Natural killer cell (primary cell): ENCODE measurements at regions not wholly inside any gene's neighbourhood (a gene's known extent, or its start where the extent isn't known, plus 50 kb on each side); places are given as distances from the start of the nearest gene placed in this dataset.

Experiments used
- ATAC-seq, 3 donors: fragments of 150-1000 bp in 2 of 3; fragments of 200-7000 bp in 1 of 3; cut with Tn5 transposase; 1 replicate in 1 of 3; 2 replicates in 2 of 3; pipeline ENCODE4 v1.10.0; 2021; ENCODE audit warnings: mild to moderate bottlenecking in 2 of 3, moderate library complexity in 2 of 3
- DNase-seq, 2 donors: peaks; one replicate each; pipeline versions ENCODE4 v3.0.0 to v3.0.0-alpha.2; 2013 to 2021; ENCODE audit warnings: mixed read lengths in 1 of 2
- H3K27ac ChIP-seq: one replicate; pipeline ENCODE4 v1.5.1; 2013; ENCODE audit warnings: mild to moderate bottlenecking, low read length
- H3K27me3 ChIP-seq: one replicate; pipeline ENCODE4 v1.6.1; 2013; ENCODE audit warnings: low read length; ENCODE audit not compliant: control insufficient read depth, insufficient read depth
- H3K36me3 ChIP-seq: one replicate; pipeline ENCODE4 v1.6.1; 2013; ENCODE audit warnings: low read length; ENCODE audit not compliant: control insufficient read depth, insufficient read depth
- H3K4me1 ChIP-seq: one replicate; pipeline ENCODE4 v1.6.1; 2013; ENCODE audit warnings: low read length; ENCODE audit not compliant: control insufficient read depth, insufficient read depth
- H3K4me3 ChIP-seq: one replicate; pipeline ENCODE4 v1.5.1; 2013; ENCODE audit warnings: low read length
- H3K9me3 ChIP-seq: one replicate; pipeline ENCODE4 v1.6.1; 2013; ENCODE audit warnings: low read length; ENCODE audit not compliant: control insufficient read depth, insufficient read depth
- H3K27ac Mint-ChIP-seq, 2 donors: one replicate each; pipeline ENCODE4 v1.8.0; 2022; ENCODE audit warnings: mild to moderate bottlenecking in 2 of 2, mixed read lengths in 2 of 2, moderate library complexity in 1 of 2
- H3K27me3 Mint-ChIP-seq, 2 donors: one replicate each; pipeline ENCODE4 v1.8.0; 2022; ENCODE audit warnings: low read depth in 2 of 2, mixed read lengths in 2 of 2
- H3K36me3 Mint-ChIP-seq: one replicate; pipeline ENCODE4 v1.8.0; 2022; ENCODE audit warnings: mixed read lengths
- H3K4me1 Mint-ChIP-seq, 2 donors: one replicate each; pipeline ENCODE4 v1.8.0; 2022; ENCODE audit warnings: mixed read lengths in 2 of 2
- H3K4me3 Mint-ChIP-seq: one replicate; pipeline ENCODE4 v1.8.0; 2022; ENCODE audit warnings: mild to moderate bottlenecking, moderate library complexity, mixed read lengths
- H3K9me3 Mint-ChIP-seq, 2 donors: one replicate each; pipeline ENCODE4 v1.8.0; 2022; ENCODE audit warnings: mixed read lengths in 2 of 2
- WGBS: methylation state at CpG from one replicate; pipeline ENCODE4 v1.1.7; 2013; ENCODE audit warnings: missing lambda C conversion rate; ENCODE audit not compliant: insufficient coverage; 5-methylcytosine and 5-hydroxymethylcytosine counted together
- intact Hi-C: fragments of 100-400 bp; cut with micrococcal nuclease; formaldehyde crosslinking; loops from one replicate; pipeline ENCODE4 v1.14.2; 2022
- TF ChIP-seq, protein P1 (sequence below): fragments of 200-600 bp; IDR thresholded peaks from one replicate; pipeline ENCODE4 v1.8.0; 2022; ENCODE audit warnings: antibody characterized with exemption

DNA sequence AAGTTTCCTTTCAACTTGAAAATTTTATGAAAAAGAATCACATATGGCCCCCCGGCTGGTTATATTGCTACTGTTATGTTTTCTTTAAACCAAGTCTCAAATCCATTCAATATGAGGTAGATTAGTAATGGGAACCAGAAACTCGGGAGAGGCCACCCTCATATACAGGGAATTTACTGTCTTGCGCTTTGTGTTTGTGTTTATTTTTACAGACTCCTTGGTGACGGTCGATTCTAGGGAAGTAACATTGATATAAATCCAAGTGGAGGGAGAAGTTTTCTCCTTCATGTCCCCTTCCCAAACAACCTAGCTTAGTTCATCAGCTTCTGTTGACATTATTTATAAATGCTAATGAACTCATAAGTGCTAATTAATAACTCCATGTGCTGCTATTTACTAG, 163.5 kb upstream of the LMO4 start:
- H3K9me3 ChIP-seq = no peaks in the 10 kb centered on the region
- TF ChIP-seq, protein P1, sequence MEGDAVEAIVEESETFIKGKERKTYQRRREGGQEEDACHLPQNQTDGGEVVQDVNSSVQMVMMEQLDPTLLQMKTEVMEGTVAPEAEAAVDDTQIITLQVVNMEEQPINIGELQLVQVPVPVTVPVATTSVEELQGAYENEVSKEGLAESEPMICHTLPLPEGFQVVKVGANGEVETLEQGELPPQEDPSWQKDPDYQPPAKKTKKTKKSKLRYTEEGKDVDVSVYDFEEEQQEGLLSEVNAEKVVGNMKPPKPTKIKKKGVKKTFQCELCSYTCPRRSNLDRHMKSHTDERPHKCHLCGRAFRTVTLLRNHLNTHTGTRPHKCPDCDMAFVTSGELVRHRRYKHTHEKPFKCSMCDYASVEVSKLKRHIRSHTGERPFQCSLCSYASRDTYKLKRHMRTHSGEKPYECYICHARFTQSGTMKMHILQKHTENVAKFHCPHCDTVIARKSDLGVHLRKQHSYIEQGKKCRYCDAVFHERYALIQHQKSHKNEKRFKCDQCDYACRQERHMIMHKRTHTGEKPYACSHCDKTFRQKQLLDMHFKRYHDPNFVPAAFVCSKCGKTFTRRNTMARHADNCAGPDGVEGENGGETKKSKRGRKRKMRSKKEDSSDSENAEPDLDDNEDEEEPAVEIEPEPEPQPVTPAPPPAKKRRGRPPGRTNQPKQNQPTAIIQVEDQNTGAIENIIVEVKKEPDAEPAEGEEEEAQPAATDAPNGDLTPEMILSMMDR = no peak
- intact Hi-C loops = no loop called here
- H3K36me3 Mint-ChIP-seq = no peaks in the 10 kb centered on the region
- H3K4me3 Mint-ChIP-seq = no peak overlapping the region
- no peaks in the 10 kb centered on the region for H3K4me1 Mint-ChIP-seq
- no peak for DNase-seq
- H3K9me3 Mint-ChIP-seq = no peaks in the 10 kb centered on the region
- no peaks in the 10 kb centered on the region for H3K27me3 ChIP-seq
- H3K36me3 ChIP-seq = no peaks in the 10 kb centered on the region
- ATAC-seq = no peak
- H3K4me1 ChIP-seq = no peaks in the 10 kb centered on the region
- no peak overlapping the region for H3K27ac Mint-ChIP-seq
- WGBS = no CpG with 5 or more reads among the region's 5 CpGs
- no peak overlapping the region for H3K4me3 ChIP-seq
- H3K27me3 Mint-ChIP-seq = peaks cover 0 to 2% of the 10 kb centered on the region in 2 donors
- H3K27ac ChIP-seq = no peak overlapping the region

DNA sequence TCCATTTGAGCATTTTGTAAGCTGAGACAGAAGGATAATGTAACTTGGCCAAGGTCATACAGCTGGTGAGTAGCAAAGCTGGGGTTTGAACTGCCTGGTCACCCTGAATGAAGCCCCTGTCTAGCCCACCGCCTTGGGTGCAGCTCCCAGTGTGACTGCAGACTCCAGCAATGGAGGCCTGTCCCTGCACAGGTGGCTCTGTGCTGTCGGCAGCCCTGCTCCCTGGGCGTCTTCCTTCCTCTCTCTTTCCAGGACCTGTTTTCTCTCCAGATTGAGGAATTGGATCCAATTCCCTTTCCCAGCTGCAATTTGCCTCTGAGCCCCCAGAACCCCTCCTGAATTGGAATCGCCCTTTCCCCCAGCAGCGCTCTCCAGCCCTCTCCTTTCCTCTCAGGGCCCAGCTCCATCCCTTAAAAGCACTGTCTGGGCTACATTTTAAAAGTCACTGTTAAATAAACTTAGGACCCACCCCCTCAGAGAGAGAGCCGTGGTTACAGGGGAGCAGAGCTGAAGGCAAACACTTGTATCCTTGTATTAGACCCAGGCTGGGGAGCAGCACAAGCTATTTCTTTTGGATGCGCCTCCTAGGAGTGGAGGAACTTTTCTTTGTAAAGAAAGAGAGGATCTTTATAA, 161.4 kb upstream of the LMO4 start:
- H3K36me3 Mint-ChIP-seq = no peaks in the 10 kb centered on the region
- intact Hi-C loops = no loop called here
- H3K27ac Mint-ChIP-seq = no peak overlapping the region
- DNase-seq = no peak
- no peaks in the 10 kb centered on the region for H3K36me3 ChIP-seq
- H3K4me3 ChIP-seq = no peak overlapping the region
- H3K9me3 Mint-ChIP-seq = no peaks in the 10 kb centered on the region
- no peak for ATAC-seq
- TF ChIP-seq, protein P1 = no peak
- H3K9me3 ChIP-seq = no peaks in the 10 kb centered on the region
- no peak overlapping the region for H3K27ac ChIP-seq
- H3K4me3 Mint-ChIP-seq = no peak overlapping the region
- H3K4me1 ChIP-seq = no peaks in the 10 kb centered on the region
- no peaks in the 10 kb centered on the region for H3K27me3 ChIP-seq
- no peaks in the 10 kb centered on the region for H3K4me1 Mint-ChIP-seq
- H3K27me3 Mint-ChIP-seq = peaks cover 0 to 2% of the 10 kb centered on the region in 2 donors
- WGBS = 79% methylated on average over 7 of the region's 7 CpGs

DNA sequence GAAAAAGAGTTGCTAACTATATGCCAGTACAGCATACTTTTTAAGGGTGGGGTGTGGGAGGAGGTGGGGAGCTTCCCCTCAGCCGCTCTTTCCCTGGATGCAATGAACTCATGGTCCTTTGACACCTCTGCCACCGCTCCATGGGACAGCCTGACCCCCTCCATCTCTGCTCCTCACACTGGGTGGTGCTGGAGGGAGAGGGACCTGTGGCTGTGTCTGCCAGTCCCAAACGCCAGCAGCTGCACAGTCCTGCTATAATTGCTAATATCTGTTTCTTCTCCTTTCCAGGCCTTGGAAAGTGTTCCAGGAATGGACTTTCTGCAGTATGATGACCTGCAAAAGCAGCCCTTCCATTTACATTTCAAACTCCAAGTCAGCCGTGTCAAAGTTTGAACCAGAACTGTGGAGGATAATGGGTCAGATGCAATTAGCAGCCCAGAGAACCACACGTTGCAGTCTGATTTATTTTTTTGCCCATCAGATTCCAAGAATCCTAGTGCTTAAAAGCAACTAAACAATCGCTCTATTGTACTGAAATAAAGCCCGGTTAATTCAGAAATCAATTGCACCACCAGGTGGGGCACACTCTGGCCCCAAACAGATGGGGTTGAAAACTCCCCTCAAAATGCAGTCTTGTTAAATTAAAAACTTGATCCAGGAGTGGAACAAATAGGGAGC, 160.7 kb upstream of the LMO4 start:
- H3K9me3 Mint-ChIP-seq = no peaks in the 10 kb centered on the region
- H3K27ac Mint-ChIP-seq = no peak overlapping the region
- H3K4me3 ChIP-seq = no peak overlapping the region
- TF ChIP-seq, protein P1 = no peak
- peaks cover 0 to 6% of the 10 kb centered on the region in 2 donors for H3K27me3 Mint-ChIP-seq
- no peaks in the 10 kb centered on the region for H3K4me1 ChIP-seq
- no peak overlapping the region for H3K27ac ChIP-seq
- ATAC-seq (no peak), DNase-seq (no peak)
- no peak overlapping the region for H3K4me3 Mint-ChIP-seq
- H3K36me3 Mint-ChIP-seq = no peaks in the 10 kb centered on the region
- 76% methylated on average over 6 of the region's 7 CpGs for WGBS
- intact Hi-C loops = no loop called here
- H3K9me3 ChIP-seq = no peaks in the 10 kb centered on the region
- H3K36me3 ChIP-seq = no peaks in the 10 kb centered on the region
- no peaks in the 10 kb centered on the region for H3K4me1 Mint-ChIP-seq
- no peaks in the 10 kb centered on the region for H3K27me3 ChIP-seq
